T-cell (primary cell): ENCODE measurements at regions not wholly inside any gene's neighbourhood (a gene's known extent, or its start where the extent isn't known, plus 50 kb on each side); places are given as distances from the start of the nearest gene placed in this dataset.
A peak's percentile ranks its signal among the peaks of the same experiment; 100 is the strongest.
"Not testable (repeated sequence)": the region's sequence is repeated elsewhere in the genome, so short reads cannot be mapped to it uniquely, and the experiment has no call there.

ENCODE experiments used
- ATAC-seq, 4 experiments: fragments of 200-7000 bp in 3 of 4; fragments of 150-1000 bp in 1 of 4; cut with Tn5 transposase; replicated peaks in 1 of 4; 1 replicate in 3 of 4; 2 replicates in 1 of 4; pipeline ENCODE4 v1.10.0; 2021; ENCODE audit warnings: moderate library complexity in 3 of 4, mild to moderate bottlenecking in 2 of 4, moderate number of reproducible peaks in 1 of 4
- CTCF ChIA-PET, 2 donors: fragments of 300-600 bp; sonication (Branson Sonifier 250); formaldehyde crosslinking; loops; one replicate each; lab custom pipeline; 2022; ENCODE audit warnings: antibody characterized with exemption in 2 of 2; lab: Charles Lee
- POLR2A ChIA-PET, 2 donors: fragments of 300-600 bp; sonication (Branson Sonifier 250); formaldehyde crosslinking; loops; one replicate each; lab custom pipeline; 2022; ENCODE audit warnings: antibody characterized with exemption in 2 of 2; lab: Charles Lee
- DNase-seq, 35 experiments: peaks; one replicate each; pipeline versions ENCODE4 v3.0.0 to v3.0.0-alpha.2; 2013 to 2023
- H3K27ac ChIP-seq: one replicate; pipeline ENCODE4 v1.5.1; 2013; ENCODE audit warnings: low read length
- H3K27me3 ChIP-seq, 2 experiments: replicated peaks in 1 of 2; 1 replicate in 1 of 2; 2 replicates in 1 of 2; pipeline versions ENCODE4 v1.6.1 to v1.7.0; 2013; ENCODE audit warnings: low read length in 1 of 2, mixed read lengths in 1 of 2; ENCODE audit not compliant: control insufficient read depth in 2 of 2, insufficient read depth in 2 of 2; ENCODE audit errors: extremely low read depth in 1 of 2
- H3K36me3 ChIP-seq, 2 donors: 1 replicate in 1 of 2; 2 replicates in 1 of 2; pipeline versions ENCODE4 v1.6.1 to v1.7.0; 2013; ENCODE audit warnings: low read length in 1 of 2; ENCODE audit not compliant: control insufficient read depth in 2 of 2, insufficient read depth in 1 of 2; ENCODE audit errors: extremely low read depth in 1 of 2
- H3K4me1 ChIP-seq, 2 experiments: 1 replicate in 1 of 2; 2 replicates in 1 of 2; pipeline versions ENCODE4 v1.6.1 to v1.7.0; 2013; ENCODE audit warnings: low read length in 2 of 2, mixed read lengths in 1 of 2; ENCODE audit not compliant: insufficient read depth in 2 of 2, control insufficient read depth in 1 of 2; ENCODE audit errors: extremely low read depth in 1 of 2
- H3K4me3 ChIP-seq, 2 donors: 1 replicate in 1 of 2; 2 replicates in 1 of 2; pipeline versions ENCODE4 v1.5.1 to v1.7.0; 2013; ENCODE audit warnings: mild to moderate bottlenecking in 2 of 2, low read length in 1 of 2, moderate library complexity in 1 of 2; ENCODE audit not compliant: control insufficient read depth in 1 of 2; ENCODE audit errors: extremely low read depth in 1 of 2
- H3K9me3 ChIP-seq: 2 replicates; pipeline ENCODE4 v1.7.0; 2013
- H3K27ac Mint-ChIP-seq, 2 donors: one replicate each; pipeline ENCODE4 v1.8.0; 2020 to 2021; ENCODE audit warnings: mild to moderate bottlenecking in 2 of 2, mixed read lengths in 2 of 2
- H3K27me3 Mint-ChIP-seq, 2 donors: one replicate each; pipeline ENCODE4 v1.8.0; 2021 to 2022; ENCODE audit warnings: mixed read lengths in 2 of 2
- H3K36me3 Mint-ChIP-seq: one replicate; pipeline ENCODE4 v1.8.0; 2021; ENCODE audit warnings: mixed read lengths
- H3K4me1 Mint-ChIP-seq, 3 donors: one replicate each; pipeline ENCODE4 v1.8.0; 2020 to 2022; ENCODE audit warnings: mixed read lengths in 3 of 3, mild to moderate bottlenecking in 1 of 3
- H3K4me3 Mint-ChIP-seq, 3 donors: one replicate each; pipeline ENCODE4 v1.8.0; 2020 to 2022; ENCODE audit warnings: mild to moderate bottlenecking in 3 of 3, mixed read lengths in 3 of 3, moderate library complexity in 3 of 3
- H3K9me3 Mint-ChIP-seq, 3 donors: one replicate each; pipeline ENCODE4 v1.8.0; 2020 to 2022; ENCODE audit warnings: mixed read lengths in 3 of 3
- WGBS: methylation state at CpG from one replicate; pipeline ENCODE4 v1.1.5; 2013; ENCODE audit warnings: missing lambda C conversion rate; ENCODE audit not compliant: insufficient coverage; 5-methylcytosine and 5-hydroxymethylcytosine counted together

- H3K27ac ChIP-seq = no peak overlapping the region
- POLR2A ChIA-PET = interaction anchor here in 1 of 2 donors (0.6 kb wide), 1 partner anchor 225 kb away, joined by 4 read pairs; no protein-coding TSS in a partner anchor
- Mint-ChIP-seq H3K27ac (peak overlapping the region; percentile 30 to 37), H3K4me1 (peaks cover 25 to 32% (median 27%) of the 10 kb centered on the region in 3 donors), H3K27me3 (no peaks in the 10 kb centered on the region), H3K4me3 (peak overlapping the region in 1 of 3 donors; percentile 21), H3K36me3 (no peaks in the 10 kb centered on the region), H3K9me3 (no peaks in the 10 kb centered on the region)
- no peak for ATAC-seq
- H3K36me3 ChIP-seq = no peaks in the 10 kb centered on the region
- WGBS = 82% methylated on average over 2 of the region's 4 CpGs
- no peaks in the 10 kb centered on the region for H3K27me3 ChIP-seq
- no peaks in the 10 kb centered on the region for H3K9me3 ChIP-seq
- DNase-seq = peak in 1 of 35 experiments; percentile 16
- CTCF ChIA-PET = interaction anchor here in 1 of 2 donors (0.5 kb wide), 1 partner anchor 36 kb away, joined by 3 read pairs; no protein-coding TSS in a partner anchor
- no peak overlapping the region for H3K4me3 ChIP-seq
- H3K4me1 ChIP-seq = peaks cover 11 to 18% of the 10 kb centered on the region in 2 experiments
Measured at GRCh38 chr2:203637471-203638167, 68.8 kb upstream of the CD28 start.

- H3K36me3 Mint-ChIP-seq, H3K27ac Mint-ChIP-seq, H3K9me3 Mint-ChIP-seq, DNase-seq, ATAC-seq, H3K36me3 ChIP-seq, CTCF ChIA-PET, H3K27me3 ChIP-seq, H3K4me3 Mint-ChIP-seq, H3K4me3 ChIP-seq, H3K27ac ChIP-seq, H3K9me3 ChIP-seq, H3K27me3 Mint-ChIP-seq: not testable (repeated sequence)
- over 99% methylated on average over 12 of the region's 23 CpGs for WGBS
- H3K4me1 ChIP-seq = peaks cover 11 to 15% of the 10 kb centered on the region in 2 experiments
- POLR2A ChIA-PET = interaction anchor here (0.6 to 1.1 kb wide), 2 partner anchors 73 to 374 kb away, joined by 3 to 8 read pairs; no protein-coding TSS in a partner anchor
- H3K4me1 Mint-ChIP-seq = peaks cover 22 to 28% (median 23%) of the 10 kb centered on the region in 3 donors
Measured at GRCh38 chr2:203641865-203642264, 64.6 kb upstream of the CD28 start.

DNA sequence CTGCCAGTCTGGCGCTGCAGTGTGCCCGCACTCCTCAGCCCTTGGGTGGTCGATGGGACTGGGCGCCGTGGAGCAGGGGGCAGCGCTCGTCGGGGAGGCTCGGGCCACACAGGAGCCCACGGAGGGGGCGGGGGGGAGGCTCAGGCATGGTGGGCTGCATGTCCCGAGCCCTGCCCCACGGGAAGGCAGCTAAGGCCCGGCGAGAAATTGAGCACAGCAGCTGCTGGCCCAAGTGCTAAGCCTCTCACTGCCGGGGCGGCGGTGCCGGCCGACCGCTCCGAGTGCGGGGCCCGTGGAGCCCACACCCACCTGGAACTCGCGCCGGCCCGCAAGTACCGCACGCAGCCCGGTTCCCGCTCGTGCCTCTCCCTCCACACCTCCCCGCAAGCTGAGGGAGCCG, 63.6 kb upstream of the CD28 start:
- H3K4me3 Mint-ChIP-seq, ATAC-seq, CTCF ChIA-PET, H3K27me3 ChIP-seq, H3K27ac Mint-ChIP-seq, H3K4me1 ChIP-seq, DNase-seq, H3K36me3 ChIP-seq, H3K27me3 Mint-ChIP-seq, H3K4me3 ChIP-seq, H3K27ac ChIP-seq, H3K36me3 Mint-ChIP-seq, H3K9me3 Mint-ChIP-seq, H3K9me3 ChIP-seq: not testable (repeated sequence)
- WGBS = 96% methylated on average over 35 of the region's 35 CpGs
- peaks cover 12 to 18% (median 14%) of the 10 kb centered on the region in 3 donors for H3K4me1 Mint-ChIP-seq
- POLR2A ChIA-PET = interaction anchor here in 1 of 2 donors (1.1 kb wide), 1 partner anchor 72 kb away, joined by 3 read pairs; no protein-coding TSS in a partner anchor

- H3K36me3 Mint-ChIP-seq = no peaks in the 10 kb centered on the region
- no peak overlapping the region for H3K4me3 Mint-ChIP-seq
- DNase-seq (no peak), ATAC-seq (no peak)
- H3K36me3 ChIP-seq = no peaks in the 10 kb centered on the region
- H3K4me1 ChIP-seq = no peaks in the 10 kb centered on the region
- no peaks in the 10 kb centered on the region for H3K27me3 Mint-ChIP-seq
- H3K9me3 ChIP-seq = no peaks in the 10 kb centered on the region
- no peak overlapping the region for H3K27ac Mint-ChIP-seq
- no peaks in the 10 kb centered on the region for H3K27me3 ChIP-seq
- peaks cover 10 to 14% (median 12%) of the 10 kb centered on the region in 3 donors for H3K4me1 Mint-ChIP-seq
- H3K4me3 ChIP-seq = no peak overlapping the region
- 100% methylated on average over 1 of the region's 1 CpG for WGBS
- H3K27ac ChIP-seq = no peak overlapping the region
- no peaks in the 10 kb centered on the region for H3K9me3 Mint-ChIP-seq
- CTCF ChIA-PET = no interaction called here
- POLR2A ChIA-PET = no interaction called here
Measured at GRCh38 chr2:203645831-203646230, 60.6 kb upstream of the CD28 start.

DNA sequence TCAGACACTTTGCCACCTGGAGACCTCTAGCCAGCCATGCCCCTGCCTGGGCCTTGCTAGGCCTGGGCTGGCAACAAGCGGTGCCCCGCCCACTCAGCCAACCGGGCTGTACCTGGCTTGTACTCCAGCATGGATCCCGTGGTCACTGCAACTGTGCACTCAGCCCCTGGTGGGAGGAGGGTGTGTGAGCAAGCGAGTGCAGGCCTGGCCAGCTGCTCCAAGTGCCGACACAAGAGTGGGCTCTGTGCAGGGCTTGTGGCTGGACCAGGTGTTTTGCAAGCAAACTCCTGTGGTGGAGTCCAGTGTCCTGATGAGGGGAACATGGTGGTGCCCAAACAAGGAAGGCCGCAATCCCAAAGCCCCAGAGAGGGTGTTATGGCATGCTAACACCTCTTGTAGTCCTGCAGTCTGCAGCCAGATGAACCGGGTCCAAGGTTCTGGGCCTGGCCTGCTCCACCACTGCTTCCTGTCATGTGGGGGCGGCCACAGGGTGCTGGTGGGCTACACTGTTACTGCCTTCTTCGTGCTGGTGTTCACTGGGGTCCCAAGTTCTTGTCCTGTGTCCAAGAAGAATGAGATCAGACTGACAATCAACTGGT, 60.1 kb upstream of the CD28 start:
- WGBS = 85% methylated on average over 9 of the region's 10 CpGs
- peak overlapping the region in 1 of 2 donors; percentile 11 for H3K27ac Mint-ChIP-seq
- no peaks in the 10 kb centered on the region for H3K36me3 Mint-ChIP-seq
- Histone ChIP-seq H3K4me3 (no peak overlapping the region), H3K27ac (no peak overlapping the region), H3K27me3 (no peaks in the 10 kb centered on the region), H3K4me1 (no peaks in the 10 kb centered on the region), H3K9me3 (no peaks in the 10 kb centered on the region), H3K36me3 (no peaks in the 10 kb centered on the region)
- no peak for DNase-seq
- no peaks in the 10 kb centered on the region for H3K9me3 Mint-ChIP-seq
- no peaks in the 10 kb centered on the region for H3K27me3 Mint-ChIP-seq
- ATAC-seq = no peak
- ChIA-PET POLR2A (no interaction called here), CTCF (no interaction called here)
- H3K4me1 Mint-ChIP-seq = peaks cover 10 to 14% (median 13%) of the 10 kb centered on the region in 3 donors
- H3K4me3 Mint-ChIP-seq = no peak overlapping the region

GRCh38 chr2:203646961-203647360, 59.5 kb upstream of the CD28 start:
- peaks cover 12 to 15% (median 15%) of the 10 kb centered on the region in 3 donors for H3K4me1 Mint-ChIP-seq
- DNase-seq = no peak
- H3K27ac Mint-ChIP-seq = peak overlapping the region in 1 of 2 donors; percentile 11
- Histone ChIP-seq H3K4me1 (no peaks in the 10 kb centered on the region), H3K4me3 (no peak overlapping the region), H3K27me3 (no peaks in the 10 kb centered on the region), H3K27ac (no peak overlapping the region), H3K9me3 (no peaks in the 10 kb centered on the region), H3K36me3 (no peaks in the 10 kb centered on the region)
- H3K9me3 Mint-ChIP-seq = no peaks in the 10 kb centered on the region
- no peaks in the 10 kb centered on the region for H3K36me3 Mint-ChIP-seq
- 100% methylated on average over 2 of the region's 5 CpGs for WGBS
- POLR2A ChIA-PET = no interaction called here
- H3K27me3 Mint-ChIP-seq = no peaks in the 10 kb centered on the region
- ATAC-seq = no peak
- H3K4me3 Mint-ChIP-seq = no peak overlapping the region
- CTCF ChIA-PET = no interaction called here
